ENCODE measurements at regions not wholly inside any gene's neighbourhood (a gene's known extent, or its start where the extent isn't known, plus 50 kb on each side); places are given as distances from the start of the nearest gene placed in this dataset.

DNA sequence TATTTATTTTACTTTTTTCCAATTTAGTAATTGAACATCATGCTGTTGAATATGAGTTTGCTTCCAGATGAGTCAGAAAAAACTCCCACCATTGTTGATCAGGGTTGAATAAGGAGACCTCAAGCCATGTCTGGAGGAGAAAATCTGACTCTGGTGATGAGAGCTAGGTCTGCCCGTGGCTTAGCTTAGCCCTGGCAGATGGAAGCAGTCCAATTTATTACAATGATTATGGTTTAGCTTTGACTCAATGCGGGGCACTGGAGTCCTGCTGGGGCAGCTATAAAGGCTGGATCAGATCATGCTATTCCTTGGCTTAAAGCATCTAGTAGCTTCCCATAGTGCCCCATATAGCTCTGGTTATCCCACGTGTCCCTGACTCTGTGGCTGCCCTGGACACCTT is 506.5 kb downstream of the MN1 start:
- Histone ChIP-seq H3K36me3 (no peaks in the 10 kb centered on the region), H3K27ac (no peak overlapping the region), H3K27me3 (peaks cover 39% of the 10 kb centered on the region), H3K4me1 (ENCODE audit: control insufficient read depth in 1 of 2, insufficient read depth in 1 of 2, low read depth in 1 of 2, low read length in 1 of 2) (no peaks in the 10 kb centered on the region), H3K4me3 (ENCODE audit: low read depth in 1 of 2, low read length in 1 of 2) (no peak overlapping the region), H3K9me3 (no peaks in the 10 kb centered on the region)
- no peak for TF ChIP-seq CTCF (IDR thresholded peaks at IDR 0.05)

DNA sequence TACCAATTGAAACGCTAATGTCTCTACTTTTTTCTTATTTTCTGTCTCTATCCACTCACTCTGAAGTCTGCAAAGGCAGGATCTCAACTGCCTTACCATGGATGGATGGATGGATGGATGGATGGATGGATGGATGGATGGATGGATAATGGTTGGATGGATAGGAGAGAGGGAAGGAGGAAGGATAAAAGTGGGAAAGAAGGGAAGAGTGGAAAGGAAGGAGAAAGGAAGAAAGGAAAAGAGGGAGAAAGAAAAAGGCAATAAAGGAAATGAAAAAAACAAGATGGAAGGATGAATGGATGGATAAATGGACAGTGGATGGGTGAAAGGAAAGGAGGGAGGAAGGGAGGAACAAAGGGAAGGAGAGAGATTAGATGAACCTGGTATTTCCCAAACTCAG is 506.0 kb downstream of the MN1 start:
- no peak for TF ChIP-seq CTCF (IDR thresholded peaks at IDR 0.05)
- H3K4me3 ChIP-seq (ENCODE audit: low read depth in 1 of 2, low read length in 1 of 2), result no peak overlapping the region
- no peaks in the 10 kb centered on the region for H3K36me3 ChIP-seq
- H3K27me3 ChIP-seq, result peaks cover 41% of the 10 kb centered on the region
- no peak overlapping the region for H3K27ac ChIP-seq
- no peaks in the 10 kb centered on the region for H3K4me1 ChIP-seq (ENCODE audit: control insufficient read depth in 1 of 2, insufficient read depth in 1 of 2, low read depth in 1 of 2, low read length in 1 of 2)
- H3K9me3 ChIP-seq, result no peaks in the 10 kb centered on the region

- TF ChIP-seq CTCF (IDR thresholded peaks at IDR 0.05), result no peak
- no peaks in the 10 kb centered on the region for H3K9me3 ChIP-seq
- peaks cover 41% of the 10 kb centered on the region for H3K27me3 ChIP-seq
- no peak overlapping the region for H3K27ac ChIP-seq
- H3K4me1 ChIP-seq (ENCODE audit: control insufficient read depth in 1 of 2, insufficient read depth in 1 of 2, low read depth in 1 of 2, low read length in 1 of 2), result no peaks in the 10 kb centered on the region
- no peak overlapping the region for H3K4me3 ChIP-seq (ENCODE audit: low read depth in 1 of 2, low read length in 1 of 2)
- no peaks in the 10 kb centered on the region for H3K36me3 ChIP-seq
Measured at GRCh38 chr22:27296091-27296675, 505.4 kb downstream of the MN1 start.

GRCh38 chr22:27297125-27297524 is 504.4 kb downstream of the MN1 start:
- Histone ChIP-seq H3K9me3 (no peaks in the 10 kb centered on the region), H3K4me1 (ENCODE audit: control insufficient read depth in 1 of 2, insufficient read depth in 1 of 2, low read depth in 1 of 2, low read length in 1 of 2) (no peaks in the 10 kb centered on the region), H3K27me3 (peaks cover 41% of the 10 kb centered on the region), H3K27ac (no peak overlapping the region), H3K36me3 (no peaks in the 10 kb centered on the region), H3K4me3 (ENCODE audit: low read depth in 1 of 2, low read length in 1 of 2) (no peak overlapping the region)
- no peak for TF ChIP-seq CTCF (IDR thresholded peaks at IDR 0.05)

DNA sequence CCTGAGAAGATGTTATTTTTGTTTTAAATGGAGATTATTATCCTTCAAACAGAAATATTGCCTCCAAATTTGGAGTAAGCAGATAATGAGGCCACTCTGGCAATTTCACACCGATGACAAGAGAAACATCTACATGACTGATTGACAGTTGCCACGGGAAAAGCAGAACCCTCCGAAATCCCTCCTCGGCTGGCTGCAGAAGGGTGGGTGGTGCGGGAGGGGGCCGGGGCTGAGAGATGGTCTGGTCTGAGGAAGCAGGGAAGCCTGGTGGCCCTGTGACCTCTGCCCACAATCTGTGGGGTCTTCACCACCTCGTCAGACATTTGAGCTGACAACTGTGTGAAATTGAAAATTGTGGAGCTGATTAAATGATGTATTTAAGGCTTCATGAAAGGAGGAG is 503.2 kb downstream of the MN1 start:
- no peaks in the 10 kb centered on the region for H3K9me3 ChIP-seq
- no peak overlapping the region for H3K27ac ChIP-seq
- no peak overlapping the region for H3K4me3 ChIP-seq (ENCODE audit: low read depth in 1 of 2, low read length in 1 of 2)
- no peaks in the 10 kb centered on the region for H3K4me1 ChIP-seq (ENCODE audit: control insufficient read depth in 1 of 2, insufficient read depth in 1 of 2, low read depth in 1 of 2, low read length in 1 of 2)
- no peaks in the 10 kb centered on the region for H3K36me3 ChIP-seq
- TF ChIP-seq CTCF (IDR thresholded peaks at IDR 0.05), result no peak
- peaks cover 41% of the 10 kb centered on the region for H3K27me3 ChIP-seq

DNA sequence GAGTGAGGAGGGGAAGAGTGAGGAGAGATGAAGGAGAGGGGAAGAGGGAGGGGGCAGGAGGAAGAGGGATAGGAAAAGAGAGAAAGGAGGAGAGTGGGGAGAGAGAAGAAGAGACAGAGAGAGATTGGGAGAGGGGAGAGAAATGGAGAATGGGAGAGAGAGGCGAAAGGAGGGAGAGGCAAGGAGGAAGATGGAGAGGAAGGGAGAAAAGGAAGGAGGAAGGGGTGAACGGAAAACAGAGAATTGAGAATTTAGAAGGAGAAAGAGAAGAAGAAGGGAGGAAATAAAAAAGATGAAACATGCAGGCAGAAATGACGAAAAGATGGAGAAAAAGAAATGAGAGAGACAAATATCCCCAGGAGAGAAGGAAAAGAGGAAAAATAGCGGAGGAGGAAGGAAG is 502.8 kb downstream of the MN1 start:
- H3K9me3 ChIP-seq, result no peaks in the 10 kb centered on the region
- no peak for TF ChIP-seq CTCF (IDR thresholded peaks at IDR 0.05)
- H3K36me3 ChIP-seq, result no peaks in the 10 kb centered on the region
- no peak overlapping the region for H3K4me3 ChIP-seq (ENCODE audit: low read depth in 1 of 2, low read length in 1 of 2)
- H3K27me3 ChIP-seq, result peaks cover 41% of the 10 kb centered on the region
- H3K4me1 ChIP-seq (ENCODE audit: control insufficient read depth in 1 of 2, insufficient read depth in 1 of 2, low read depth in 1 of 2, low read length in 1 of 2), result no peaks in the 10 kb centered on the region
- H3K27ac ChIP-seq, result no peak overlapping the region
